ENCODE measurements at regions not wholly inside any gene's neighbourhood (a gene's known extent, or its start where the extent isn't known, plus 50 kb on each side); places are given as distances from the start of the nearest gene placed in this dataset.

GRCh38 chr22:49366437-49366836 lies 461.2 kb downstream of the BRD1 start:
- no peak overlapping the region for H2AFZ ChIP-seq
- no peaks in the 10 kb centered on the region for H3K27me3 ChIP-seq (ENCODE audit: insufficient read depth)
- no peaks in the 10 kb centered on the region for H4K20me1 ChIP-seq (replicated peaks; ENCODE audit: insufficient read depth)
- Mint-ChIP-seq H3K36me3 (ENCODE audit: low read depth) (no peaks in the 10 kb centered on the region), H3K9me3 (no peaks in the 10 kb centered on the region; the same call in 1 of the 3 replicates), H3K4me3 (no peak overlapping the region), H3K4me1 (no peaks in the 10 kb centered on the region), H3K27me3 (ENCODE audit: insufficient read depth, low read depth, poor library complexity) (peaks cover 3% of the 10 kb centered on the region), H3K27ac (no peak overlapping the region)
- no peaks in the 10 kb centered on the region for H3F3A ChIP-seq (replicated peaks; ENCODE audit: low read depth)
- no peak for ATAC-seq
- H3K27ac ChIP-seq (ENCODE audit: low read depth) = no peak overlapping the region
- TF ChIP-seq EZH2phosphoT487 (IDR thresholded peaks at IDR 0.05; ENCODE audit: unreplicated experiment) = no peak
- TF ChIP-seq NANOG (IDR thresholded peaks at IDR 0.05; ENCODE audit: borderline replicate concordance) = no peak
- no peak for TF ChIP-seq STAT1 (IDR thresholded peaks at IDR 0.05; ENCODE audit: unreplicated experiment)
- TF ChIP-seq REST (IDR thresholded peaks at IDR 0.05; ENCODE audit: unreplicated experiment) = no peak
- TF ChIP-seq ZNF462 (CRISPR knock-in tag; IDR thresholded peaks at IDR 0.05) = no peak
- TF ChIP-seq ZNF114 (CRISPR knock-in tag; IDR thresholded peaks at IDR 0.05) = no peak
- no peak for DNase-seq (ENCODE audit: low spot score)
- H3K79me2 ChIP-seq (replicated peaks; ENCODE audit: insufficient read depth) = no peaks in the 10 kb centered on the region
- no peaks in the 10 kb centered on the region; the same call in 1 of the 2 replicates for H3K36me3 ChIP-seq (ENCODE audit: insufficient read depth)
- no peaks in the 10 kb centered on the region for H3K9me2 ChIP-seq (ENCODE audit: insufficient read depth)
- no peaks in the 10 kb centered on the region for H3K4me1 ChIP-seq (ENCODE audit: insufficient read depth)
- H3K4me3 ChIP-seq = no peak overlapping the region
- no peak overlapping the region for H3K4me2 ChIP-seq

Measured in GM23338 (cell line).